HEK293 (cell line): ENCODE measurements at regions not wholly inside any gene's neighbourhood (a gene's known extent, or its start where the extent isn't known, plus 50 kb on each side); places are given as distances from the start of the nearest gene placed in this dataset.

Source experiments
- CTCF ChIP-seq: fragments of 450-650 bp; formaldehyde crosslinking; IDR thresholded peaks from 2 replicates; pipeline ENCODE4 v1.5.1; 2016; ENCODE audit warnings: missing biosample characterization, missing genetic modification characterization
- SP3 ChIP-seq: fragments of 450-650 bp; formaldehyde crosslinking; IDR thresholded peaks from 2 replicates; pipeline ENCODE4 v1.5.1; 2016; ENCODE audit warnings: missing biosample characterization, missing genetic modification characterization
- ZBTB21 ChIP-seq: fragments of 450-650 bp; formaldehyde crosslinking; IDR thresholded peaks from 2 replicates; pipeline ENCODE4 v1.5.1; 2017; ENCODE audit warnings: missing biosample characterization, missing genetic modification characterization
- ZFP69B ChIP-seq: fragments of 450-650 bp; formaldehyde crosslinking; IDR thresholded peaks from 2 replicates; pipeline ENCODE4 v1.5.1; 2016; ENCODE audit warnings: missing biosample characterization, missing genetic modification characterization
- ZNF23 ChIP-seq: fragments of 450-650 bp; formaldehyde crosslinking; IDR thresholded peaks from 2 replicates; pipeline ENCODE4 v1.5.1; 2016; ENCODE audit warnings: missing biosample characterization, missing genetic modification characterization, borderline replicate concordance
- ZNF274 ChIP-seq, 2 experiments: fragments of 200-500 bp in 1 of 2; fragments of 450-650 bp in 1 of 2; sonication (Bioruptor generic) in 1 of 2; formaldehyde crosslinking in 1 of 2; IDR thresholded peaks; 2 replicates each; pipeline versions ENCODE4 v1.5.1 to v1.6.1; 2014 to 2016; ENCODE audit warnings: borderline replicate concordance in 1 of 2, inconsistent platforms in 1 of 2, low read length in 1 of 2, missing biosample characterization in 1 of 2, missing genetic modification characterization in 1 of 2
- ZNF335 ChIP-seq: fragments of 450-650 bp; formaldehyde crosslinking; conservative IDR thresholded peaks from 2 replicates; pipeline ENCODE4 v1.5.1; 2016; ENCODE audit warnings: missing biosample characterization, missing genetic modification characterization
- ZNF350 ChIP-seq: fragments of 450-650 bp; formaldehyde crosslinking; IDR thresholded peaks from 2 replicates; pipeline ENCODE4 v1.5.0; 2017; ENCODE audit warnings: missing biosample characterization, mild to moderate bottlenecking, missing genetic modification characterization
- ZNF366 ChIP-seq: fragments of 450-650 bp; formaldehyde crosslinking; conservative IDR thresholded peaks from 2 replicates; pipeline ENCODE4 v1.5.1; 2016; ENCODE audit warnings: missing biosample characterization, missing genetic modification characterization
- ZNF423 ChIP-seq: fragments of 450-650 bp; formaldehyde crosslinking; IDR thresholded peaks from 2 replicates; pipeline ENCODE4 v1.5.1; 2016; ENCODE audit warnings: missing biosample characterization, missing genetic modification characterization
- ZNF785 ChIP-seq: fragments of 450-650 bp; formaldehyde crosslinking; IDR thresholded peaks from 2 replicates; pipeline ENCODE4 v1.5.1; 2016; ENCODE audit warnings: missing biosample characterization, missing genetic modification characterization
- ZXDB ChIP-seq: fragments of 450-650 bp; formaldehyde crosslinking; IDR thresholded peaks from 2 replicates; pipeline ENCODE4 v1.5.1; 2016; ENCODE audit warnings: missing biosample characterization, missing genetic modification characterization
- TF ChIP-seq, protein P1 (sequence below): fragments of 450-650 bp; formaldehyde crosslinking; IDR thresholded peaks from 2 replicates; pipeline ENCODE4 v1.5.1; 2016; ENCODE audit warnings: missing biosample characterization, missing genetic modification characterization, low read depth
- TF ChIP-seq, protein P2 (sequence below): sonication (generic); formaldehyde crosslinking; IDR thresholded peaks from 2 replicates; pipeline ENCODE4 v1.8.1; 2022; ENCODE audit warnings: mild to moderate bottlenecking, moderate library complexity, missing genetic modification reagents

- TF ChIP-seq ZNF785 (tag by site-specific recombination) (no peak), ZNF23 (tag by site-specific recombination) (no peak), ZNF423 (tag by site-specific recombination) (no peak), ZBTB21 (tag by site-specific recombination) (no peak), CTCF (no peak), ZNF350 (tag by site-specific recombination) (no peak), ZNF335 (tag by site-specific recombination) (no peak), ZXDB (no peak), SP3 (tag by site-specific recombination) (no peak), ZNF366 (tag by site-specific recombination) (no peak), ZNF274 (IDR thresholded peaks at IDR 0.05; ENCODE audit: low read length) (no peak), ZNF274 (tag by site-specific recombination; IDR thresholded peaks at IDR 0.05; ENCODE audit: borderline replicate concordance) (no peak), ZFP69B (tag by site-specific recombination) (no peak)
- TF ChIP-seq, protein P1, sequence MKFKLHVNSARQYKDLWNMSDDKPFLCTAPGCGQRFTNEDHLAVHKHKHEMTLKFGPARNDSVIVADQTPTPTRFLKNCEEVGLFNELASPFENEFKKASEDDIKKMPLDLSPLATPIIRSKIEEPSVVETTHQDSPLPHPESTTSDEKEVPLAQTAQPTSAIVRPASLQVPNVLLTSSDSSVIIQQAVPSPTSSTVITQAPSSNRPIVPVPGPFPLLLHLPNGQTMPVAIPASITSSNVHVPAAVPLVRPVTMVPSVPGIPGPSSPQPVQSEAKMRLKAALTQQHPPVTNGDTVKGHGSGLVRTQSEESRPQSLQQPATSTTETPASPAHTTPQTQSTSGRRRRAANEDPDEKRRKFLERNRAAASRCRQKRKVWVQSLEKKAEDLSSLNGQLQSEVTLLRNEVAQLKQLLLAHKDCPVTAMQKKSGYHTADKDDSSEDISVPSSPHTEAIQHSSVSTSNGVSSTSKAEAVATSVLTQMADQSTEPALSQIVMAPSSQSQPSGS (tag by site-specific recombination): no peak
- TF ChIP-seq, protein P2, sequence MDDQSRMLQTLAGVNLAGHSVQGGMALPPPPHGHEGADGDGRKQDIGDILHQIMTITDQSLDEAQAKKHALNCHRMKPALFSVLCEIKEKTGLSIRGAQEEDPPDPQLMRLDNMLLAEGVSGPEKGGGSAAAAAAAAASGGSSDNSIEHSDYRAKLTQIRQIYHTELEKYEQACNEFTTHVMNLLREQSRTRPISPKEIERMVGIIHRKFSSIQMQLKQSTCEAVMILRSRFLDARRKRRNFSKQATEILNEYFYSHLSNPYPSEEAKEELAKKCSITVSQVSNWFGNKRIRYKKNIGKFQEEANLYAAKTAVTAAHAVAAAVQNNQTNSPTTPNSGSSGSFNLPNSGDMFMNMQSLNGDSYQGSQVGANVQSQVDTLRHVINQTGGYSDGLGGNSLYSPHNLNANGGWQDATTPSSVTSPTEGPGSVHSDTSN: no peak
Observed at GRCh38 chr10:78570633-78571235, 498.0 kb upstream of the ZMIZ1 start.
